GM12891 (cell line): ENCODE measurements at regions not wholly inside any gene's neighbourhood (a gene's known extent, or its start where the extent isn't known, plus 50 kb on each side); places are given as distances from the start of the nearest gene placed in this dataset.

Source experiments
- PAX5 ChIP-seq: IDR thresholded peaks from 2 replicates; pipeline ENCODE4 v1.6.1; 2011; ENCODE audit warnings: low read length, moderate library complexity, mild to moderate bottlenecking; ENCODE audit not compliant: insufficient read depth, severe bottlenecking
- POLR2A ChIP-seq: IDR thresholded peaks from 2 replicates; pipeline ENCODE4 v1.6.1; 2011; ENCODE audit warnings: low read depth, low read length, control low read depth
- POLR2AphosphoS5 ChIP-seq: IDR thresholded peaks from 2 replicates; pipeline ENCODE4 v1.6.1; 2011; ENCODE audit warnings: low read depth, low read length, control low read depth
- POU2F2 ChIP-seq: IDR thresholded peaks from 2 replicates; pipeline ENCODE4 v1.6.1; 2011; ENCODE audit warnings: low read depth, mild to moderate bottlenecking, control low read depth, low read length, moderate library complexity
- SPI1 ChIP-seq: IDR thresholded peaks from 2 replicates; pipeline ENCODE4 v1.6.1; 2011; ENCODE audit warnings: low read depth, low read length, control low read depth
- TAF1 ChIP-seq: IDR thresholded peaks from 2 replicates; pipeline ENCODE4 v1.6.1; 2011; ENCODE audit warnings: low read depth, low read length, control low read depth

GRCh38 chrX:137742846-137743245 is 176.9 kb downstream of the ZIC3 start:
- TF ChIP-seq POLR2A (no peak), POLR2AphosphoS5 (no peak), TAF1 (no peak), SPI1 (no peak), POU2F2 (no peak), PAX5 (no peak)
